Medulla oblongata (tissue), 1 donor: ENCODE measurements at regions not wholly inside any gene's neighbourhood (a gene's known extent, or its start where the extent isn't known, plus 50 kb on each side); places are given as distances from the start of the nearest gene placed in this dataset.

Source experiments
- DNase-seq: peaks from one replicate; pipeline ENCODE4 v3.0.0-alpha.2; 2015; ENCODE audit errors: extremely low spot score

GRCh38 chr2:15779381-15780041 is 160.8 kb upstream of the MYCN start:
- no peak for DNase-seq

- no peak for DNase-seq
Measured at GRCh38 chr2:15780234-15780633, 160.1 kb upstream of the MYCN start.

- no peak for DNase-seq
Measured at GRCh38 chr2:15780912-15781574, 159.3 kb upstream of the MYCN start.

GRCh38 chr2:15782009-15782751 is 158.2 kb upstream of the MYCN start:
- no peak for DNase-seq

- DNase-seq = no peak
Measured at GRCh38 chr2:15782769-15783294, 157.5 kb upstream of the MYCN start.

- DNase-seq = no peak
Measured at GRCh38 chr2:15783489-15783888, 156.9 kb upstream of the MYCN start.

GRCh38 chr2:15784106-15784885 is 156.1 kb upstream of the MYCN start:
- no peak for DNase-seq

GRCh38 chr2:15784886-15785801 is 155.2 kb upstream of the MYCN start:
- no peak for DNase-seq

GRCh38 chr2:15786003-15786654 is 154.2 kb upstream of the MYCN start:
- no peak for DNase-seq

GRCh38 chr2:15786901-15787300 is 153.4 kb upstream of the MYCN start:
- DNase-seq = no peak

GRCh38 chr2:15787535-15788454 is 152.6 kb upstream of the MYCN start:
- no peak for DNase-seq

GRCh38 chr2:15788455-15788829 is 151.9 kb upstream of the MYCN start:
- DNase-seq = no peak

- no peak for DNase-seq
Measured at GRCh38 chr2:15788830-15789229, 151.5 kb upstream of the MYCN start.

GRCh38 chr2:15789381-15790062 is 150.8 kb upstream of the MYCN start:
- no peak for DNase-seq

GRCh38 chr2:15790326-15790725 is 150.0 kb upstream of the MYCN start:
- no peak for DNase-seq

GRCh38 chr2:15790838-15791237 is 149.5 kb upstream of the MYCN start:
- no peak for DNase-seq

GRCh38 chr2:15791294-15791693 is 149.1 kb upstream of the MYCN start:
- DNase-seq = no peak

- no peak for DNase-seq
Measured at GRCh38 chr2:15792331-15792730, 148.0 kb upstream of the MYCN start.
